Fibroblast of lung (primary cell): ENCODE measurements at regions not wholly inside any gene's neighbourhood (a gene's known extent, or its start where the extent isn't known, plus 50 kb on each side); places are given as distances from the start of the nearest gene placed in this dataset.

Source experiments
- CTCF ChIP-seq, 2 donors: IDR thresholded peaks in 1 of 2; conservative IDR thresholded peaks in 1 of 2; 1 replicate in 1 of 2; 2 replicates in 1 of 2; pipeline ENCODE4 v1.5.1; 2011 to 2012; ENCODE audit warnings: low read length in 2 of 2, control low read depth in 1 of 2, inconsistent platforms in 1 of 2, low read depth in 1 of 2, mild to moderate bottlenecking in 1 of 2
- EZH2 ChIP-seq: IDR thresholded peaks from 2 replicates; pipeline ENCODE4 v1.5.1; 2012; ENCODE audit warnings: low read length, control low read depth, mild to moderate bottlenecking; ENCODE audit errors: missing control alignments

- TF ChIP-seq CTCF (conservative IDR thresholded peaks at IDR 0.05 in 1 of 2, IDR thresholded peaks at IDR 0.05 in 1 of 2; ENCODE audit: low read depth in 1 of 2, low read length in 2 of 2) (no peak), EZH2 (no peak)
Measured at GRCh38 chr10:130326954-130327353, 190.8 kb downstream of the GLRX3 start.
